Activated CD4-positive, alpha-beta memory T cell treated with anti-CD3 and anti-CD28 coated beads for 36 hours (primary cell): ENCODE measurements at regions not wholly inside any gene's neighbourhood (a gene's known extent, or its start where the extent isn't known, plus 50 kb on each side); places are given as distances from the start of the nearest gene placed in this dataset.
A peak's percentile ranks its signal among the peaks of the same experiment; 100 is the strongest.

ENCODE experiments used
- CTCF ChIA-PET: fragments of 350-600 bp; sonication (Branson Sonifier 250); formaldehyde crosslinking; loops from one replicate; lab custom pipeline; 2021; ENCODE audit warnings: antibody characterized with exemption, inconsistent platforms; lab: Charles Lee
- POLR2A ChIA-PET: fragments of 350-600 bp; sonication (Branson Sonifier 250); formaldehyde crosslinking; loops from one replicate; lab custom pipeline; 2021; ENCODE audit warnings: antibody characterized with exemption; lab: Charles Lee
- DNase-seq: peaks from one replicate; pipeline ENCODE4 v3.0.0-alpha.2; 2020
- H3K27ac Mint-ChIP-seq: one replicate; pipeline ENCODE4 v1.8.0; 2021; ENCODE audit warnings: mixed read lengths
- H3K27me3 Mint-ChIP-seq: one replicate; pipeline ENCODE4 v1.8.0; 2021; ENCODE audit warnings: mixed read lengths
- H3K36me3 Mint-ChIP-seq: one replicate; pipeline ENCODE4 v1.8.0; 2021; ENCODE audit warnings: mixed read lengths
- H3K4me1 Mint-ChIP-seq: one replicate; pipeline ENCODE4 v1.8.0; 2021; ENCODE audit warnings: low read depth, mixed read lengths
- H3K4me3 Mint-ChIP-seq: one replicate; pipeline ENCODE4 v1.8.0; 2021; ENCODE audit warnings: mild to moderate bottlenecking, mixed read lengths
- H3K9me3 Mint-ChIP-seq: one replicate; pipeline ENCODE4 v1.8.0; 2021; ENCODE audit warnings: mixed read lengths
- intact Hi-C: fragments of 100-400 bp; cut with micrococcal nuclease; formaldehyde crosslinking; loops from one replicate; pipeline ENCODE4 v1.15.1; 2023

- CTCF ChIA-PET: interaction anchor here (0.8 to 3.8 kb wide), 12 partner anchors 9 to 1588 kb away, joined by 3 to 47 read pairs (median 4); partner anchors contain the start of gene PLK2
- H3K27me3 Mint-ChIP-seq: peaks cover 6% of the 10 kb centered on the region
- H3K36me3 Mint-ChIP-seq: no peaks in the 10 kb centered on the region
- H3K4me3 Mint-ChIP-seq: no peak overlapping the region
- POLR2A ChIA-PET: no interaction called here
- no peaks in the 10 kb centered on the region for H3K9me3 Mint-ChIP-seq
- intact Hi-C loops: loop anchor here (1.0 to 5.0 kb wide), 3 partner anchors 282 to 681 kb away; partner anchors contain the start of gene PLK2
- H3K27ac Mint-ChIP-seq: no peak overlapping the region
- DNase-seq: peak; percentile 21
- H3K4me1 Mint-ChIP-seq: no peaks in the 10 kb centered on the region
These were observed 297.0 kb upstream of the ACTBL2 start for GRCh38 chr5:57779383-57780223.

- intact Hi-C loops: loop anchor here (1.0 to 5.0 kb wide), 3 partner anchors 281 to 682 kb away; partner anchors contain the start of gene PLK2
- Mint-ChIP-seq H3K4me1 (no peaks in the 10 kb centered on the region), H3K27ac (no peak overlapping the region), H3K36me3 (no peaks in the 10 kb centered on the region), H3K4me3 (no peak overlapping the region), H3K9me3 (no peaks in the 10 kb centered on the region), H3K27me3 (peaks cover 3% of the 10 kb centered on the region)
- CTCF ChIA-PET: interaction anchor here (0.8 to 3.8 kb wide), 8 partner anchors 8 to 688 kb away, joined by 3 to 47 read pairs (median 4); partner anchors contain the start of gene PLK2
- POLR2A ChIA-PET: no interaction called here
- no peak for DNase-seq
These were observed 296.0 kb upstream of the ACTBL2 start for GRCh38 chr5:57778501-57779091.

- intact Hi-C loops: loop anchor here (5.0 kb wide), 1 partner anchor 280 kb away; no protein-coding TSS in a partner anchor
- H3K27me3 Mint-ChIP-seq: peaks cover 2% of the 10 kb centered on the region
- H3K4me3 Mint-ChIP-seq: no peak overlapping the region
- ChIA-PET CTCF (interaction anchor here (3.8 kb wide), 1 partner anchor 685 kb away, joined by 47 read pairs; the partner anchor contains the start of gene PLK2), POLR2A (no interaction called here)
- no peaks in the 10 kb centered on the region for H3K9me3 Mint-ChIP-seq
- H3K4me1 Mint-ChIP-seq: no peaks in the 10 kb centered on the region
- no peaks in the 10 kb centered on the region for H3K36me3 Mint-ChIP-seq
- no peak for DNase-seq
- no peak overlapping the region for H3K27ac Mint-ChIP-seq
These were observed 294.6 kb upstream of the ACTBL2 start for GRCh38 chr5:57777174-57777581.

GRCh38 chr5:57776035-57776434 lies 293.4 kb upstream of the ACTBL2 start:
- H3K4me1 Mint-ChIP-seq: no peaks in the 10 kb centered on the region
- ChIA-PET CTCF (no interaction called here), POLR2A (no interaction called here)
- H3K27me3 Mint-ChIP-seq: no peaks in the 10 kb centered on the region
- intact Hi-C loops: loop anchor here (5.0 kb wide), 1 partner anchor 279 kb away; no protein-coding TSS in a partner anchor
- H3K27ac Mint-ChIP-seq: no peak overlapping the region
- no peaks in the 10 kb centered on the region for H3K36me3 Mint-ChIP-seq
- H3K4me3 Mint-ChIP-seq: no peak overlapping the region
- no peaks in the 10 kb centered on the region for H3K9me3 Mint-ChIP-seq
- no peak for DNase-seq

- CTCF ChIA-PET: interaction anchor here (0.6 to 1.2 kb wide), 2 partner anchors 15 to 30 kb away, joined by 3 to 4 read pairs; no protein-coding TSS in a partner anchor
- intact Hi-C loops: no loop called here
- POLR2A ChIA-PET: no interaction called here
- Mint-ChIP-seq H3K4me1 (no peaks in the 10 kb centered on the region), H3K27me3 (peaks cover 3% of the 10 kb centered on the region), H3K9me3 (no peaks in the 10 kb centered on the region), H3K27ac (no peak overlapping the region), H3K4me3 (no peak overlapping the region), H3K36me3 (no peaks in the 10 kb centered on the region)
- DNase-seq: no peak
These were observed 291.8 kb upstream of the ACTBL2 start for GRCh38 chr5:57774439-57774838.

GRCh38 chr5:57772512-57772911 lies 289.9 kb upstream of the ACTBL2 start:
- Mint-ChIP-seq H3K9me3 (no peaks in the 10 kb centered on the region), H3K27ac (no peak overlapping the region), H3K4me3 (no peak overlapping the region), H3K27me3 (peaks cover 6% of the 10 kb centered on the region), H3K36me3 (no peaks in the 10 kb centered on the region), H3K4me1 (no peaks in the 10 kb centered on the region)
- CTCF ChIA-PET: interaction anchor here (1.0 kb wide), 1 partner anchor 122 kb away, joined by 4 read pairs; no protein-coding TSS in a partner anchor
- DNase-seq: no peak
- POLR2A ChIA-PET: no interaction called here
- intact Hi-C loops: no loop called here

GRCh38 chr5:57770039-57770438 lies 287.4 kb upstream of the ACTBL2 start:
- intact Hi-C loops: no loop called here
- DNase-seq: no peak
- Mint-ChIP-seq H3K27ac (no peak overlapping the region), H3K4me3 (no peak overlapping the region), H3K9me3 (no peaks in the 10 kb centered on the region), H3K4me1 (peaks cover 1% of the 10 kb centered on the region), H3K36me3 (no peaks in the 10 kb centered on the region), H3K27me3 (peaks cover 6% of the 10 kb centered on the region)
- POLR2A ChIA-PET: no interaction called here
- CTCF ChIA-PET: interaction anchor here (0.9 kb wide), 1 partner anchor 9 kb away, joined by 3 read pairs; no protein-coding TSS in a partner anchor

GRCh38 chr5:57768745-57769144 lies 286.1 kb upstream of the ACTBL2 start:
- Mint-ChIP-seq H3K36me3 (no peaks in the 10 kb centered on the region), H3K4me1 (peaks cover 8% of the 10 kb centered on the region), H3K27ac (no peak overlapping the region), H3K9me3 (no peaks in the 10 kb centered on the region), H3K4me3 (no peak overlapping the region), H3K27me3 (peaks cover 6% of the 10 kb centered on the region)
- intact Hi-C loops: no loop called here
- ChIA-PET CTCF (no interaction called here), POLR2A (no interaction called here)
- DNase-seq: no peak

- Mint-ChIP-seq H3K27ac (no peak overlapping the region), H3K27me3 (peaks cover 4% of the 10 kb centered on the region), H3K36me3 (no peaks in the 10 kb centered on the region), H3K4me1 (peaks cover 8% of the 10 kb centered on the region), H3K9me3 (no peaks in the 10 kb centered on the region), H3K4me3 (no peak overlapping the region)
- ChIA-PET POLR2A (no interaction called here), CTCF (no interaction called here)
- DNase-seq: no peak
- intact Hi-C loops: no loop called here
These were observed 282.0 kb upstream of the ACTBL2 start for GRCh38 chr5:57764479-57765089.

GRCh38 chr5:57761513-57761912 lies 278.9 kb upstream of the ACTBL2 start:
- Mint-ChIP-seq H3K4me3 (no peak overlapping the region), H3K4me1 (peaks cover 8% of the 10 kb centered on the region), H3K36me3 (no peaks in the 10 kb centered on the region), H3K27me3 (peaks cover 3% of the 10 kb centered on the region), H3K9me3 (no peaks in the 10 kb centered on the region), H3K27ac (no peak overlapping the region)
- CTCF ChIA-PET: no interaction called here
- intact Hi-C loops: no loop called here
- DNase-seq: no peak
- POLR2A ChIA-PET: no interaction called here

GRCh38 chr5:57754616-57755015 lies 272.0 kb upstream of the ACTBL2 start:
- peaks cover 6% of the 10 kb centered on the region for H3K27me3 Mint-ChIP-seq
- intact Hi-C loops: no loop called here
- H3K9me3 Mint-ChIP-seq: no peaks in the 10 kb centered on the region
- POLR2A ChIA-PET: no interaction called here
- peaks cover 6% of the 10 kb centered on the region for H3K4me1 Mint-ChIP-seq
- CTCF ChIA-PET: interaction anchor here (0.6 kb wide), 1 partner anchor 31 kb away, joined by 3 read pairs; no protein-coding TSS in a partner anchor
- no peaks in the 10 kb centered on the region for H3K36me3 Mint-ChIP-seq
- no peak for DNase-seq
- H3K4me3 Mint-ChIP-seq: no peak overlapping the region
- no peak overlapping the region for H3K27ac Mint-ChIP-seq

GRCh38 chr5:57753446-57753845 lies 270.8 kb upstream of the ACTBL2 start:
- Mint-ChIP-seq H3K9me3 (no peaks in the 10 kb centered on the region), H3K27ac (no peak overlapping the region), H3K27me3 (peaks cover 8% of the 10 kb centered on the region), H3K4me3 (no peak overlapping the region), H3K36me3 (no peaks in the 10 kb centered on the region), H3K4me1 (peaks cover 6% of the 10 kb centered on the region)
- DNase-seq: no peak
- ChIA-PET CTCF (no interaction called here), POLR2A (no interaction called here)
- intact Hi-C loops: no loop called here
